Psoas muscle (tissue), 7 donors: ENCODE measurements at regions not wholly inside any gene's neighbourhood (a gene's known extent, or its start where the extent isn't known, plus 50 kb on each side); places are given as distances from the start of the nearest gene placed in this dataset.

Experiments used
- ATAC-seq, 4 donors: fragments of 200-7000 bp; cut with Tn5 transposase; one replicate each; pipeline ENCODE4 v1.9.1; 2020; ENCODE audit warnings: moderate library complexity in 3 of 4, mild to moderate bottlenecking in 2 of 4
- DNase-seq, 2 donors: peaks; one replicate each; pipeline ENCODE4 v3.0.0-alpha.2; 2020
- H3K27ac ChIP-seq: fragments of 200-600 bp; one replicate; pipeline ENCODE4 v1.8.0; 2022
- H3K27me3 ChIP-seq, 3 donors: fragments of 200-600 bp in 1 of 3; one replicate each; pipeline versions ENCODE4 v1.6.1 to v1.8.0; 2013 to 2022; ENCODE audit warnings: low read length in 2 of 3, mild to moderate bottlenecking in 2 of 3, moderate library complexity in 1 of 3; ENCODE audit not compliant: insufficient read depth in 3 of 3
- H3K36me3 ChIP-seq, 2 donors: fragments of 200-600 bp in 1 of 2; one replicate each; pipeline versions ENCODE4 v1.6.1 to v1.8.0; 2013 to 2022; ENCODE audit warnings: low read depth in 1 of 2, mild to moderate bottlenecking in 1 of 2, moderate library complexity in 1 of 2; ENCODE audit not compliant: insufficient read depth in 1 of 2
- H3K4me1 ChIP-seq: fragments of 200-600 bp; one replicate; pipeline ENCODE4 v1.8.0; 2022
- H3K4me3 ChIP-seq: fragments of 200-600 bp; one replicate; pipeline ENCODE4 v1.8.0; 2022; ENCODE audit warnings: mild to moderate bottlenecking
- H3K9me3 ChIP-seq: fragments of 200-600 bp; one replicate; pipeline ENCODE4 v1.8.0; 2022
- CTCF ChIP-seq: fragments of 200-600 bp; IDR thresholded peaks from one replicate; pipeline ENCODE4 v1.8.0; 2022; ENCODE audit warnings: antibody characterized with exemption
- WGBS, 3 donors: extraction: QIAGEN DNeasy Blood & Tissue Kit; methylation state at CpG; one replicate each; pipeline versions ENCODE4 v1.1.6 to v1.1.7; 2013; 5-methylcytosine and 5-hydroxymethylcytosine counted together
- intact Hi-C, 2 donors: fragments of 100-400 bp; cut with DNase I; formaldehyde crosslinking; loops; one replicate each; pipeline versions ENCODE4 v1.11.0 to v1.14.2; 2022
- donor health status: healthy with polysubstance abuse.
- donor health status: DM: no; HTN: no; CAD: no; lungs with moderate emphysema.
- donor health status: Bipolar disorder and iron deficiency.
- donor health status: healthy.
- donor health status: DM: yes; HTN: yes; CAD: no.
- donor health status: DM: no; HTN: no; CAD: no.
- donor health status: DM: yes; HTN: yes; CAD: no.

GRCh38 chr4:38354421-38354820, 309.6 kb upstream of the KLF3 start:
- TF ChIP-seq CTCF: no peak
- Histone ChIP-seq H3K36me3 (no peaks in the 10 kb centered on the region), H3K27ac (no peak overlapping the region), H3K9me3 (peaks cover 3% of the 10 kb centered on the region), H3K4me1 (no peaks in the 10 kb centered on the region), H3K27me3 (peaks cover 0 to 3% (median 0%) of the 10 kb centered on the region in 3 donors), H3K4me3 (no peak overlapping the region)
- ATAC-seq (no peak), DNase-seq (no peak)
- WGBS, 3 donors: 94 to 97% (median 95%) methylated on average over 1 of the region's 1 CpG
- intact Hi-C loops: no loop called here

- ATAC-seq (no peak), DNase-seq (no peak)
- Histone ChIP-seq H3K9me3 (peaks cover 3% of the 10 kb centered on the region), H3K36me3 (no peaks in the 10 kb centered on the region), H3K4me1 (no peaks in the 10 kb centered on the region), H3K4me3 (no peak overlapping the region), H3K27me3 (peaks cover 0 to 3% (median 0%) of the 10 kb centered on the region in 3 donors), H3K27ac (no peak overlapping the region)
- TF ChIP-seq CTCF: no peak
- WGBS, 3 donors: 88 to 91% (median 90%) methylated on average over 5 of the region's 5 CpGs
- intact Hi-C loops: no loop called here
These were observed 309.1 kb upstream of the KLF3 start for GRCh38 chr4:38354872-38355271.

- H3K4me1 ChIP-seq: no peaks in the 10 kb centered on the region
- TF ChIP-seq CTCF: no peak
- H3K27ac ChIP-seq: no peak overlapping the region
- no peak overlapping the region for H3K4me3 ChIP-seq
- intact Hi-C loops: no loop called here
- no peaks in the 10 kb centered on the region for H3K27me3 ChIP-seq
- no peak for ATAC-seq
- H3K36me3 ChIP-seq: no peaks in the 10 kb centered on the region
- no peak for DNase-seq
- H3K9me3 ChIP-seq: peaks cover 3% of the 10 kb centered on the region
These were observed 307.3 kb upstream of the KLF3 start for GRCh38 chr4:38356686-38357085.

GRCh38 chr4:38357546-38357945, 306.5 kb upstream of the KLF3 start:
- Histone ChIP-seq H3K4me3 (no peak overlapping the region), H3K27me3 (no peaks in the 10 kb centered on the region), H3K4me1 (no peaks in the 10 kb centered on the region), H3K9me3 (peaks cover 3% of the 10 kb centered on the region), H3K27ac (no peak overlapping the region), H3K36me3 (no peaks in the 10 kb centered on the region)
- ATAC-seq: no peak
- no peak for DNase-seq
- WGBS, 3 donors: 96 to 99% (median 98%) methylated on average over 6 of the region's 6 CpGs
- intact Hi-C loops: no loop called here
- no peak for TF ChIP-seq CTCF

GRCh38 chr4:38359113-38359512, 304.9 kb upstream of the KLF3 start:
- DNase-seq (no peak), ATAC-seq (no peak)
- intact Hi-C loops: no loop called here
- H3K4me1 ChIP-seq: no peaks in the 10 kb centered on the region
- peaks cover 3% of the 10 kb centered on the region for H3K9me3 ChIP-seq
- H3K4me3 ChIP-seq: no peak overlapping the region
- WGBS, 3 donors: 95 to 96% (median 95%) methylated on average over 2 of the region's 2 CpGs
- no peaks in the 10 kb centered on the region for H3K36me3 ChIP-seq
- H3K27me3 ChIP-seq: no peaks in the 10 kb centered on the region
- no peak overlapping the region for H3K27ac ChIP-seq
- TF ChIP-seq CTCF: no peak
